SK-N-SH (cell line): ENCODE measurements at regions not wholly inside any gene's neighbourhood (a gene's known extent, or its start where the extent isn't known, plus 50 kb on each side); places are given as distances from the start of the nearest gene placed in this dataset.

Source experiments
- CHD2 ChIP-seq: fragments of 150-350 bp; IDR thresholded peaks from 2 replicates; pipeline ENCODE4 v1.6.1; 2018; ENCODE audit warnings: low read length; ENCODE audit not compliant: partially characterized antibody
- ELF1 ChIP-seq: IDR thresholded peaks from 2 replicates; pipeline ENCODE4 v1.4.0; 2012
- EZH2phosphoT487 ChIP-seq: fragments of 200-600 bp; sonication (generic); IDR thresholded peaks from 2 replicates; pipeline ENCODE4 v1.6.1; 2017; ENCODE audit warnings: low read depth, mixed run types, mild to moderate bottlenecking, antibody characterized with exemption, moderate library complexity, borderline replicate concordance
- GABPA ChIP-seq: IDR thresholded peaks from 2 replicates; pipeline ENCODE4 v1.4.0; 2012; ENCODE audit warnings: low read depth, mild to moderate bottlenecking
- JUND ChIP-seq: IDR thresholded peaks from 2 replicates; pipeline ENCODE4 v1.4.0; 2012
- POLR2AphosphoS5 ChIP-seq: IDR thresholded peaks from 2 replicates; pipeline ENCODE4 v1.6.1; 2012; ENCODE audit warnings: low read depth, low read length
- TF ChIP-seq, protein P1 (sequence below): fragments of 200-600 bp; sonication (generic); IDR thresholded peaks from 2 replicates; pipeline ENCODE4 v1.6.1; 2017; ENCODE audit warnings: antibody characterized with exemption, mild to moderate bottlenecking, moderate library complexity

- no peak for TF ChIP-seq GABPA
- TF ChIP-seq EZH2phosphoT487: no peak
- TF ChIP-seq, protein P1, sequence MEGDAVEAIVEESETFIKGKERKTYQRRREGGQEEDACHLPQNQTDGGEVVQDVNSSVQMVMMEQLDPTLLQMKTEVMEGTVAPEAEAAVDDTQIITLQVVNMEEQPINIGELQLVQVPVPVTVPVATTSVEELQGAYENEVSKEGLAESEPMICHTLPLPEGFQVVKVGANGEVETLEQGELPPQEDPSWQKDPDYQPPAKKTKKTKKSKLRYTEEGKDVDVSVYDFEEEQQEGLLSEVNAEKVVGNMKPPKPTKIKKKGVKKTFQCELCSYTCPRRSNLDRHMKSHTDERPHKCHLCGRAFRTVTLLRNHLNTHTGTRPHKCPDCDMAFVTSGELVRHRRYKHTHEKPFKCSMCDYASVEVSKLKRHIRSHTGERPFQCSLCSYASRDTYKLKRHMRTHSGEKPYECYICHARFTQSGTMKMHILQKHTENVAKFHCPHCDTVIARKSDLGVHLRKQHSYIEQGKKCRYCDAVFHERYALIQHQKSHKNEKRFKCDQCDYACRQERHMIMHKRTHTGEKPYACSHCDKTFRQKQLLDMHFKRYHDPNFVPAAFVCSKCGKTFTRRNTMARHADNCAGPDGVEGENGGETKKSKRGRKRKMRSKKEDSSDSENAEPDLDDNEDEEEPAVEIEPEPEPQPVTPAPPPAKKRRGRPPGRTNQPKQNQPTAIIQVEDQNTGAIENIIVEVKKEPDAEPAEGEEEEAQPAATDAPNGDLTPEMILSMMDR: no peak
- no peak for TF ChIP-seq POLR2AphosphoS5
- TF ChIP-seq JUND: no peak
- TF ChIP-seq ELF1: no peak
- TF ChIP-seq CHD2: no peak
Measured at GRCh38 chr4:42216664-42217063, 64.2 kb upstream of the BEND4 start.
